K562 (cell line): ENCODE measurements at regions not wholly inside any gene's neighbourhood (a gene's known extent, or its start where the extent isn't known, plus 50 kb on each side); places are given as distances from the start of the nearest gene placed in this dataset.

Experiments used
- JUND ChIP-seq, 2 experiments: IDR thresholded peaks; 2 replicates in 1 of 2; 3 replicates in 1 of 2; pipeline ENCODE4 v1.6.1; 2011; ENCODE audit warnings: borderline replicate concordance in 2 of 2, low read depth in 2 of 2, low read length in 2 of 2, improper control_type of control experiment in 1 of 2, missing biosample characterization in 1 of 2, missing genetic modification characterization in 1 of 2, missing genetic modification reagents in 1 of 2
- PHF8 ChIP-seq: fragments of 200-600 bp; sonication (generic); IDR thresholded peaks from 2 replicates; pipeline ENCODE4 v1.6.1; 2012; ENCODE audit warnings: mixed run types, mild to moderate bottlenecking, inconsistent platforms, low read length, moderate library complexity, borderline replicate concordance
- SPI1 ChIP-seq: IDR thresholded peaks from 2 replicates; pipeline ENCODE4 v1.6.1; 2011; ENCODE audit warnings: low read depth, low read length, control low read depth, borderline replicate concordance
- TARDBP ChIP-seq: fragments of 450-650 bp; IDR thresholded peaks from 2 replicates; pipeline ENCODE4 v1.6.1; 2016
- ZNF57 ChIP-seq: fragments of 450-650 bp; formaldehyde crosslinking; IDR thresholded peaks from 2 replicates; pipeline ENCODE4 v1.4.0; 2020; ENCODE audit warnings: mild to moderate bottlenecking, moderate library complexity
- TF ChIP-seq, protein P1 (sequence below), 2 experiments: fragments of 450-650 bp; IDR thresholded peaks; 2 replicates each; pipeline ENCODE4 v1.6.1; 2018; ENCODE audit warnings: mild to moderate bottlenecking in 2 of 2, low read depth in 1 of 2; ENCODE audit not compliant: partially characterized antibody in 2 of 2
- TF ChIP-seq, protein P2 (sequence below): sonication (generic); formaldehyde crosslinking; IDR thresholded peaks from 2 replicates; pipeline ENCODE4 v1.8.0; 2023; ENCODE audit warnings: mild to moderate bottlenecking, missing genetic modification reagents
- TF ChIP-seq, protein P3 (sequence below), 2 experiments: IDR thresholded peaks in 1 of 2; conservative IDR thresholded peaks in 1 of 2; 2 replicates each; pipeline ENCODE4 v1.6.1; 2016; ENCODE audit warnings: low read depth in 2 of 2, mild to moderate bottlenecking in 1 of 2, missing compliant biosample characterization in 1 of 2, missing genetic modification characterization in 1 of 2, moderate library complexity in 1 of 2
- TF ChIP-seq, protein P4 (sequence below): fragments of 250-450 bp; sonication (Bioruptor Pico); IDR thresholded peaks from 2 replicates; pipeline ENCODE4 v1.5.0; 2022; ENCODE audit warnings: mild to moderate bottlenecking

DNA sequence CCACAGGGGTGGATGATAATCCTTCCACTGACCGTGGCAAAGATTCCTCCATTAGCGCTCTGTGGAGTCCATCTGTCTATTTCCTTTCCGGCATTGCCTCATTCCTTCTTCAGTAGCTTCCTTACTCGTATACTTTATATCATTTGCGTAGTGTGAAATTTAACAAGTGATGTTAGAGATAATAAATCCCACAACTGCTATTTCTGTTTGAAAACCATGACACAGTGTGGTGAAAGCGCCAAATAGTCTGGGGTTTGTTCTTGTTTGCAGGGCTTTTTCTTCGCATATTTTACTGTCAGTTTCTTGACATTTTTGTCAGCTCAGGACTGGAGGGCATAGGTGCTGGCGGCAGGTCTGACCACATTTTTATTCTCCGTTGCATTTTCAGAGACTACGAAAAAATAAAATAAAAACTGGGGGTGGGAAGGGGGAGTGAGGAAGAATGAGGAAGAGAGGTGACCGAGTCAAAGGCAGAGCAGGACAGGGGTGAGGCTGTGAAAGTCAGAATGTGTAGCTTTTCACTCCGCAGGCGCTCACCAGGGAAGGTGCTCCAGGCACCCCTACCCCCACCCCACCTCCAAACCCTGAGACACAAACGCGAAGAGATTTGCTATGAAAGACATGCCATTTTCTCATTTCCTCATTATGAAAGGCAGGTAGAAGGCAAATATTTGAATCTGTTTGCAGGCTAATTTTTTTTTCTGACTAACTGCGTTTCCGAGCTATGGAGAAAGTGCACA is 965.0 kb downstream of the MCTP2 start (continued):
- TF ChIP-seq, protein P1, sequence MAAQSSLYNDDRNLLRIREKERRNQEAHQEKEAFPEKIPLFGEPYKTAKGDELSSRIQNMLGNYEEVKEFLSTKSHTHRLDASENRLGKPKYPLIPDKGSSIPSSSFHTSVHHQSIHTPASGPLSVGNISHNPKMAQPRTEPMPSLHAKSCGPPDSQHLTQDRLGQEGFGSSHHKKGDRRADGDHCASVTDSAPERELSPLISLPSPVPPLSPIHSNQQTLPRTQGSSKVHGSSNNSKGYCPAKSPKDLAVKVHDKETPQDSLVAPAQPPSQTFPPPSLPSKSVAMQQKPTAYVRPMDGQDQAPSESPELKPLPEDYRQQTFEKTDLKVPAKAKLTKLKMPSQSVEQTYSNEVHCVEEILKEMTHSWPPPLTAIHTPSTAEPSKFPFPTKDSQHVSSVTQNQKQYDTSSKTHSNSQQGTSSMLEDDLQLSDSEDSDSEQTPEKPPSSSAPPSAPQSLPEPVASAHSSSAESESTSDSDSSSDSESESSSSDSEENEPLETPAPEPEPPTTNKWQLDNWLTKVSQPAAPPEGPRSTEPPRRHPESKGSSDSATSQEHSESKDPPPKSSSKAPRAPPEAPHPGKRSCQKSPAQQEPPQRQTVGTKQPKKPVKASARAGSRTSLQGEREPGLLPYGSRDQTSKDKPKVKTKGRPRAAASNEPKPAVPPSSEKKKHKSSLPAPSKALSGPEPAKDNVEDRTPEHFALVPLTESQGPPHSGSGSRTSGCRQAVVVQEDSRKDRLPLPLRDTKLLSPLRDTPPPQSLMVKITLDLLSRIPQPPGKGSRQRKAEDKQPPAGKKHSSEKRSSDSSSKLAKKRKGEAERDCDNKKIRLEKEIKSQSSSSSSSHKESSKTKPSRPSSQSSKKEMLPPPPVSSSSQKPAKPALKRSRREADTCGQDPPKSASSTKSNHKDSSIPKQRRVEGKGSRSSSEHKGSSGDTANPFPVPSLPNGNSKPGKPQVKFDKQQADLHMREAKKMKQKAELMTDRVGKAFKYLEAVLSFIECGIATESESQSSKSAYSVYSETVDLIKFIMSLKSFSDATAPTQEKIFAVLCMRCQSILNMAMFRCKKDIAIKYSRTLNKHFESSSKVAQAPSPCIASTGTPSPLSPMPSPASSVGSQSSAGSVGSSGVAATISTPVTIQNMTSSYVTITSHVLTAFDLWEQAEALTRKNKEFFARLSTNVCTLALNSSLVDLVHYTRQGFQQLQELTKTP (IDR thresholded peaks at IDR 0.05; ENCODE audit: low read depth in 1 of 2, partially characterized antibody in 2 of 2) = no peak
- TF ChIP-seq PHF8 (no peak), SPI1 (peak; percentile 22; the same call in 1 of the 2 replicates), ZNF57 (no peak), JUND (IDR thresholded peaks at IDR 0.05; ENCODE audit: borderline replicate concordance, low read depth, low read length) (no peak), JUND (tag; IDR thresholded peaks at IDR 0.05; ENCODE audit: borderline replicate concordance, low read depth, low read length) (no peak), TARDBP (no peak)
- TF ChIP-seq, protein P2, sequence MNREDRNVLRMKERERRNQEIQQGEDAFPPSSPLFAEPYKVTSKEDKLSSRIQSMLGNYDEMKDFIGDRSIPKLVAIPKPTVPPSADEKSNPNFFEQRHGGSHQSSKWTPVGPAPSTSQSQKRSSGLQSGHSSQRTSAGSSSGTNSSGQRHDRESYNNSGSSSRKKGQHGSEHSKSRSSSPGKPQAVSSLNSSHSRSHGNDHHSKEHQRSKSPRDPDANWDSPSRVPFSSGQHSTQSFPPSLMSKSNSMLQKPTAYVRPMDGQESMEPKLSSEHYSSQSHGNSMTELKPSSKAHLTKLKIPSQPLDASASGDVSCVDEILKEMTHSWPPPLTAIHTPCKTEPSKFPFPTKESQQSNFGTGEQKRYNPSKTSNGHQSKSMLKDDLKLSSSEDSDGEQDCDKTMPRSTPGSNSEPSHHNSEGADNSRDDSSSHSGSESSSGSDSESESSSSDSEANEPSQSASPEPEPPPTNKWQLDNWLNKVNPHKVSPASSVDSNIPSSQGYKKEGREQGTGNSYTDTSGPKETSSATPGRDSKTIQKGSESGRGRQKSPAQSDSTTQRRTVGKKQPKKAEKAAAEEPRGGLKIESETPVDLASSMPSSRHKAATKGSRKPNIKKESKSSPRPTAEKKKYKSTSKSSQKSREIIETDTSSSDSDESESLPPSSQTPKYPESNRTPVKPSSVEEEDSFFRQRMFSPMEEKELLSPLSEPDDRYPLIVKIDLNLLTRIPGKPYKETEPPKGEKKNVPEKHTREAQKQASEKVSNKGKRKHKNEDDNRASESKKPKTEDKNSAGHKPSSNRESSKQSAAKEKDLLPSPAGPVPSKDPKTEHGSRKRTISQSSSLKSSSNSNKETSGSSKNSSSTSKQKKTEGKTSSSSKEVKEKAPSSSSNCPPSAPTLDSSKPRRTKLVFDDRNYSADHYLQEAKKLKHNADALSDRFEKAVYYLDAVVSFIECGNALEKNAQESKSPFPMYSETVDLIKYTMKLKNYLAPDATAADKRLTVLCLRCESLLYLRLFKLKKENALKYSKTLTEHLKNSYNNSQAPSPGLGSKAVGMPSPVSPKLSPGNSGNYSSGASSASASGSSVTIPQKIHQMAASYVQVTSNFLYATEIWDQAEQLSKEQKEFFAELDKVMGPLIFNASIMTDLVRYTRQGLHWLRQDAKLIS = no peak
- TF ChIP-seq, protein P3, sequence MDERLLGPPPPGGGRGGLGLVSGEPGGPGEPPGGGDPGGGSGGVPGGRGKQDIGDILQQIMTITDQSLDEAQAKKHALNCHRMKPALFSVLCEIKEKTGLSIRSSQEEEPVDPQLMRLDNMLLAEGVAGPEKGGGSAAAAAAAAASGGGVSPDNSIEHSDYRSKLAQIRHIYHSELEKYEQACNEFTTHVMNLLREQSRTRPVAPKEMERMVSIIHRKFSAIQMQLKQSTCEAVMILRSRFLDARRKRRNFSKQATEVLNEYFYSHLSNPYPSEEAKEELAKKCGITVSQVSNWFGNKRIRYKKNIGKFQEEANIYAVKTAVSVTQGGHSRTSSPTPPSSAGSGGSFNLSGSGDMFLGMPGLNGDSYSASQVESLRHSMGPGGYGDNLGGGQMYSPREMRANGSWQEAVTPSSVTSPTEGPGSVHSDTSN (CRISPR knock-in tag; IDR thresholded peaks at IDR 0.05; ENCODE audit: low read depth) = no peak
- TF ChIP-seq, protein P3 (tag; conservative IDR thresholded peaks at IDR 0.05; ENCODE audit: low read depth) = 0 out of 2 replicates have a peak, but pooled peaks have one; percentile 10
- TF ChIP-seq, protein P4, sequence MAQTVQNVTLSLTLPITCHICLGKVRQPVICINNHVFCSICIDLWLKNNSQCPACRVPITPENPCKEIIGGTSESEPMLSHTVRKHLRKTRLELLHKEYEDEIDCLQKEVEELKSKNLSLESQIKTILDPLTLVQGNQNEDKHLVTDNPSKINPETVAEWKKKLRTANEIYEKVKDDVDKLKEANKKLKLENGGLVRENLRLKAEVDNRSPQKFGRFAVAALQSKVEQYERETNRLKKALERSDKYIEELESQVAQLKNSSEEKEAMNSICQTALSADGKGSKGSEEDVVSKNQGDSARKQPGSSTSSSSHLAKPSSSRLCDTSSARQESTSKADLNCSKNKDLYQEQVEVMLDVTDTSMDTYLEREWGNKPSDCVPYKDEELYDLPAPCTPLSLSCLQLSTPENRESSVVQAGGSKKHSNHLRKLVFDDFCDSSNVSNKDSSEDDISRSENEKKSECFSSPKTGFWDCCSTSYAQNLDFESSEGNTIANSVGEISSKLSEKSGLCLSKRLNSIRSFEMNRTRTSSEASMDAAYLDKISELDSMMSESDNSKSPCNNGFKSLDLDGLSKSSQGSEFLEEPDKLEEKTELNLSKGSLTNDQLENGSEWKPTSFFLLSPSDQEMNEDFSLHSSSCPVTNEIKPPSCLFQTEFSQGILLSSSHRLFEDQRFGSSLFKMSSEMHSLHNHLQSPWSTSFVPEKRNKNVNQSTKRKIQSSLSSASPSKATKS (CRISPR knock-in tag) = no peak
